Activated CD4-positive, CD25-positive, alpha-beta regulatory T cell treated with anti-CD3 and anti-CD28 coated beads, Interleukin-2, amount 50 U/mL, for 24 hours (primary cell): ENCODE measurements at regions not wholly inside any gene's neighbourhood (a gene's known extent, or its start where the extent isn't known, plus 50 kb on each side); places are given as distances from the start of the nearest gene placed in this dataset.

Experiments used
- ATAC-seq, 2 donors: fragments of 150-1000 bp; cut with Tn5 transposase; one replicate each; pipeline ENCODE4 v1.10.0; 2021; ENCODE audit warnings: mild to moderate bottlenecking in 1 of 2, moderate library complexity in 1 of 2

DNA sequence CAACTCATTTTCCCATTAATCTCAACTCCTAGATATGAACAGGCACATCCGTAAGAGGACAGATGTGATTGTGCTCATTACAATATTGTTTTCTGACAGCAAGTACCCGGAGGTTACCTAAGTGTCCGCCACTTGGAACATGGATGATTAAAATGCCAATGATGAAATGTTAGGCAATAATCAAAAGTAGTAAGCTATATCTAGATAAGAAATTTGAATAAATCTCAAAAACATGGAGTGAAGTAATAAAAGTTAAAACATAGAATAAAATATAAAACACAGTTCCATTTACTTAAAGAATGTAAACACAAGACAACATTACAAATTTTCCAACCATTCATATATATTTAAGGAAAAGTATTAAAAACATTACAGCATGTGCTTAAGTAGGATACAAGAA lies 59.2 kb upstream of the LY86 start:
- no peak for ATAC-seq

DNA sequence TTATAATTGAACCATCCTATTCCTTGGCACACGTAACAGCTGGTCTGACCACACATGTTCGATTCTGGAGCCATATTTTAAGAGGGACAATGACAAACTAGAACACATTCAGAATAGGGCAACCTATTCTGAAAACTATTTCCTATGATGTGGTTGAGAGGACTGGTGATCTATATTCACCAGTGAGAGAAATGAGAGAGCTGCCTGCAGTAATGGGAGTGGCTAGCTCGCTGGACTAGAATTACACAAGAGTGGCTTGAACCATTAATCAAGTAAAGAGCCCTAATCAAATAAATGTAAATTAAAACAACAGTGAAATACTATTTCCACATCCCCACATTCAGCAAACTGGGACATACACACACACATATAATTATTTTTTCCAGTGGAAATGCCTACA lies 55.3 kb upstream of the LY86 start:
- ATAC-seq = no peak

DNA sequence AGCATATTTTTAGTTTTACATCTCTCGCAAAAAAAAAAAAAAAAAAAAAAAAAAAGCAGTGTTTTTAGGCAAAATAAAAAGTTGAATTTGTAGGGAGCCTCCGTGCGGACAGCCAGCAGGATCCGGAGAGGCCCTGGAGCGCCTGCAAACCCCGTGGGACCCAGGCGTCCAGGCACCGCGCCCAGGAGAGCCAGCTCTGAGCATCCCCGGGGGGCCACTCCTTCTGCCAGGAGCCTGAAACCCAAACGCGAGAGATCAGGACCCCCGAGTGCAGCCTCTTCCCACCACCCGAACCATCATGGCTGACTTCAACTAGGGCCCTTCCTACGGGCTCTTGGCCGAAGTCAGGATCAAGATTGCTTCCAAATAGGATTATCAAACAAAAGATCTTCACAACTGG lies 54.1 kb upstream of the LY86 start:
- no peak for ATAC-seq

DNA sequence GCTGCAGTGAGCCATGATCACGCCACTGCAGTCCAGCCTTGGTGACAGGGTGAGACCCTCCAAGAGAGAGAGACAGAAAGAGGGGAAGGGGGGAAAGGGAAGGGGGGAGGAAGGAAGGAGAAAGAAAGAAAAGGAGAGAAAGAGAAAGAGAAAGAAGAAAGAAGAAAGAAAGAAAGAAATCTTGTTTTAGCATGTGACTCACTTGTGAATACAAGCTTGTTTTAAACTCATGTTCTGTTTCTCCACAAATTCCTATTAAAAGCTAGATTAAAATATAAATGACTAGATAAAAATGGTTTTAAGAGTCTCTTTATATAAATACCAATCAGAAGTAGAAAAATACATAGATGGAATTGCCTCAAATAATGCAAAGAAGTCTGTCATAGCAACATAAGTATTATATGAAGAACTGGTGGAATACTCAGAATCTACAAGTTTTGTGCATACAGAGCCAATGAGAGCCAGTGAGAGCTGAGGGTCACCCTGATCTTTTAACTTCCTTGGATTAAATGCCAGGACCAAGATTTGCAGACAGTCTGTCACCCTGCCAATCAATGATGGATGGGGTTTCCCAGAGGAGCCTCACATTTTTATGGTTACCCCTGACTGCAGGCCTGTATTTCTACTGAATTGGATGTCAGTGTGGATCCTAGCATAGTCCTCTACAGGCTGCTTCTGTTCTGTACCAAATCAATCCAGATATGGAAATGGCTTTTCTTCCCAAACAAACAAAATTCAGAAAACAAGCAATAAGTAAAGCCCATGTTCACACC lies 50.8 kb upstream of the LY86 start:
- ATAC-seq = no peak

DNA sequence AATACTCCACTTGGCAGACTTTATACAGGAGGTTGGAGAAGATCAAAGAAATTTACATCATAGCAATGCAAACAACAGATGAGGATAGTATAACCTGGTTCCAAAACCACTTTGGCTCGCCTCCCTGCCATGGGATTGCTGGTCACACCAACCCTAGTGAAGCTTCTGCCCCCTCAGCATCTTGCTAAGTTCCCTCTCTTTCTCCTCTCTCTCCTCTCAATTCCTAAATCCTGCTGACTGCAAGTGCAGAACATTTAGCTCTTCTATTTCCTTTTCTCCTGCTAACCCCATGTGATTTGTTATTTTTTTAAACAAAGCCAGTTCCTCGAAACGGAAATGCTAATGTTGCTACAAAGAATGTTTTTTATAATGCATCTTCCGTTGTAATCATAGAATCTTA lies 50.3 kb upstream of the LY86 start:
- ATAC-seq = no peak
